ENCODE measurements at regions not wholly inside any gene's neighbourhood (a gene's known extent, or its start where the extent isn't known, plus 50 kb on each side); places are given as distances from the start of the nearest gene placed in this dataset.

- Mint-ChIP-seq H3K36me3 (ENCODE audit: low read depth) (no peaks in the 10 kb centered on the region), H3K27ac (no peak overlapping the region), H3K4me3 (no peak overlapping the region), H3K27me3 (ENCODE audit: low read depth) (peaks cover 9% of the 10 kb centered on the region), H3K4me1 (ENCODE audit: low read depth) (no peaks in the 10 kb centered on the region), H3K9me3 (no peaks in the 10 kb centered on the region)
- DNase-seq, result no peak
- CTCF ChIA-PET, result no interaction called here
- intact Hi-C loops (cut with micrococcal nuclease), result no loop called here
These were observed 54.7 kb upstream of the ETAA1 start for GRCh38 chr2:67342394-67342793.

GRCh38 chr2:67346718-67347407 is 50.3 kb upstream of the ETAA1 start:
- Mint-ChIP-seq H3K27ac (no peak overlapping the region), H3K9me3 (peaks cover 2% of the 10 kb centered on the region), H3K4me1 (ENCODE audit: low read depth) (no peaks in the 10 kb centered on the region), H3K27me3 (ENCODE audit: low read depth) (peaks cover 7% of the 10 kb centered on the region), H3K4me3 (no peak overlapping the region), H3K36me3 (ENCODE audit: low read depth) (no peaks in the 10 kb centered on the region)
- intact Hi-C loops (cut with micrococcal nuclease), result no loop called here
- CTCF ChIA-PET, result interaction anchor here (0.6 kb wide), 1 partner anchor 1995 kb away, joined by 3 read pairs; no protein-coding TSS in a partner anchor
- no peak for DNase-seq
